Inflammatory macrophage treated with lipopolysaccharide for 4 hours (primary cell): ENCODE measurements at regions not wholly inside any gene's neighbourhood (a gene's known extent, or its start where the extent isn't known, plus 50 kb on each side); places are given as distances from the start of the nearest gene placed in this dataset.

Experiments
- DNase-seq: peaks from one replicate; pipeline ENCODE4 v3.0.0-alpha.2; 2020

- DNase-seq = no peak
Measured at GRCh38 chrX:88425739-88426138, 321.3 kb upstream of the CPXCR1 start.

- no peak for DNase-seq
Measured at GRCh38 chrX:88437563-88437962, 309.5 kb upstream of the CPXCR1 start.

DNA sequence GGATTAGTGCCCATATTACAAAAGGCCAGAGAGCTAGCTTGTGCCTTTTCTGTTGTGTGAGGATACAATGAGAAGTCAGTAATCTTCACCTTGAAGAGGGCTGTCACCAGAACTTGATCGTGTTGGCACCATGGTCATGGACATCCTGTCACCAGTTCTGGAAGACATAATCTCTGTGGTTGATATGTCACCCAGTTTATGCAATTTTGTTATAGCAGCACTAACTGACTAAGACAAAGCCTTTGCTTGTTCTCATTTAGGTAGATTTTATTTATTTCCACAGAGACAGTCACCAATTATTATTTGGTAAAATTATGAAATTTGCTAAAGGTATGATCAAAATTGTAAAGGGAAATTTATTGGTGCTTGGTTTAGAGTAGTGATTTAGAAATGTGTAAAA lies 308.8 kb upstream of the CPXCR1 start:
- DNase-seq = no peak

DNA sequence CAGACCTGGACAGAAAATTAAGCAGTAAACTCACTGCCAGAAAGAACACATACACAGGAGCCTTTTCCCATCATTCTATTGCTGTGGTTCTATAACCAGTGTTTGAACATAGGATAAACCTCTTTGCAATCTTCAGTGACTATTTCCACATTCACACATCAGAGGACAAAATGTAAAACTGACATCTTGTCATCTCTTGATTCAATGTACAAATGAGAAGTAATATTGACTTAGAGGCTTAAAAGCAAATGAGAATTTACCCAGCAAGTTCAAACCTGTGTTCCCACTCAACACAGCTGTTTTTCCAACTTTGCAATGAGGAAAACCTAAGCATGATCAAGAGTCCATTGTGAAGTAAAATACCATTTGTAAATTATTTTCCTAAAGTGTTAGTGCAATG lies 307.1 kb upstream of the CPXCR1 start:
- DNase-seq = no peak
